ENCODE measurements at regions not wholly inside any gene's neighbourhood (a gene's known extent, or its start where the extent isn't known, plus 50 kb on each side); places are given as distances from the start of the nearest gene placed in this dataset.

DNA sequence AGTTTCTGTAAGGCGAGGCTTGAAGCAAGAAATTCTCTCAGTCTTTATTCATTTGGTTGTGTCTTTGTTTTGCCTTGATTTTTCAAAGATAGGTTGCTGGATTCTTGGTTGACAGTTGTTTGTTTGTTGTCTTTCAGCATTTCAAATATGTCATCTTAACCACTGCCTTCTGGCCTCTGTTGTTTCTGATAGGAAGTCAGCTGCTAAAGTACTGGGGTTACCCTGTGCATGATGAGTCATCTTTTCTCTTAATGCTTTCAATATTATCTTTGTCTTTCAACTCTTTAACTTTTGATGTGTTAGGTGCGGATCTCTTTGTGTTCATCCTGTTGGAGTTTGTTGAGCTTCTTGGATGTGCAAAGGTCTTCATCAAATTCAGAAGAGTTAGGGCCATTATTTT is 1571.3 kb downstream of the MAT2B start:
- Histone ChIP-seq H3K36me3 (ENCODE audit: insufficient read depth, low read length) (no peaks in the 10 kb centered on the region), H3K9ac (ENCODE audit: low read length) (no peak overlapping the region), H3K27me3 (ENCODE audit: insufficient read depth, low read length) (no peaks in the 10 kb centered on the region), H3K9me3 (ENCODE audit: low read length) (no peaks in the 10 kb centered on the region), H3K79me2 (ENCODE audit: insufficient read depth, low read length) (no peaks in the 10 kb centered on the region), H3K27ac (ENCODE audit: low read depth, low read length, poor library complexity, severe bottlenecking) (no peak overlapping the region), H3F3A (ENCODE audit: insufficient read depth, low read length) (no peaks in the 10 kb centered on the region), H3K4me1 (ENCODE audit: insufficient read depth, low read length, severe bottlenecking) (no peaks in the 10 kb centered on the region), H3K4me3 (ENCODE audit: low read depth, low read length, poor library complexity, severe bottlenecking) (no peak overlapping the region), H2AFZ (ENCODE audit: low read length) (no peak overlapping the region), H3K4me2 (ENCODE audit: low read length) (no peak overlapping the region), H3K9me2 (ENCODE audit: low read depth, low read length) (no peaks in the 10 kb centered on the region), H4K20me1 (ENCODE audit: insufficient read depth, low read length) (no peaks in the 10 kb centered on the region)
- TF ChIP-seq, protein P1, sequence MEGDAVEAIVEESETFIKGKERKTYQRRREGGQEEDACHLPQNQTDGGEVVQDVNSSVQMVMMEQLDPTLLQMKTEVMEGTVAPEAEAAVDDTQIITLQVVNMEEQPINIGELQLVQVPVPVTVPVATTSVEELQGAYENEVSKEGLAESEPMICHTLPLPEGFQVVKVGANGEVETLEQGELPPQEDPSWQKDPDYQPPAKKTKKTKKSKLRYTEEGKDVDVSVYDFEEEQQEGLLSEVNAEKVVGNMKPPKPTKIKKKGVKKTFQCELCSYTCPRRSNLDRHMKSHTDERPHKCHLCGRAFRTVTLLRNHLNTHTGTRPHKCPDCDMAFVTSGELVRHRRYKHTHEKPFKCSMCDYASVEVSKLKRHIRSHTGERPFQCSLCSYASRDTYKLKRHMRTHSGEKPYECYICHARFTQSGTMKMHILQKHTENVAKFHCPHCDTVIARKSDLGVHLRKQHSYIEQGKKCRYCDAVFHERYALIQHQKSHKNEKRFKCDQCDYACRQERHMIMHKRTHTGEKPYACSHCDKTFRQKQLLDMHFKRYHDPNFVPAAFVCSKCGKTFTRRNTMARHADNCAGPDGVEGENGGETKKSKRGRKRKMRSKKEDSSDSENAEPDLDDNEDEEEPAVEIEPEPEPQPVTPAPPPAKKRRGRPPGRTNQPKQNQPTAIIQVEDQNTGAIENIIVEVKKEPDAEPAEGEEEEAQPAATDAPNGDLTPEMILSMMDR (IDR thresholded peaks at IDR 0.05; ENCODE audit: low read length), result no peak
- no peak for TF ChIP-seq EZH2 (IDR thresholded peaks at IDR 0.05; ENCODE audit: borderline replicate concordance, low read length)

DNA sequence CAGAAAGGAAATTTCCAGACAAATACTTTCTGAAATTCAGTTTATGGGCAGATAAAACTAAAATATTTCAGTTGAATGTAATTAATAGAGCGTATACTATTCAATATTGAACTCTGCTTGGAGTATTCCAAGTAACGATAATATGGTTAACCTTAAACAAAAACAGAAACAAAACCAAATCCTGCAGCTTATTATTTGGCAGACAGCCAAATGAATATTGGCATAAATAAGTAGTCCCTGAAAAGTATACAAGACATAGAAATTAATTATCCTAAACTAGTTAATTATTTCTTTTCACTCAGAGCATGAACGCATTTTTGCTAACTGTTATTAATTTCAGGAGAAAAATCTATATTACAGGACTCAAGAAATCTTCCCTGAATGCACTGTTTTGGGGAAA is 1574.0 kb downstream of the MAT2B start:
- Histone ChIP-seq H3F3A (ENCODE audit: insufficient read depth, low read length) (no peaks in the 10 kb centered on the region), H3K9me2 (ENCODE audit: low read depth, low read length) (no peaks in the 10 kb centered on the region), H3K9ac (ENCODE audit: low read length) (no peak overlapping the region), H4K20me1 (ENCODE audit: insufficient read depth, low read length) (no peaks in the 10 kb centered on the region), H2AFZ (ENCODE audit: low read length) (no peak overlapping the region), H3K4me2 (ENCODE audit: low read length) (no peak overlapping the region), H3K36me3 (ENCODE audit: insufficient read depth, low read length) (no peaks in the 10 kb centered on the region), H3K9me3 (ENCODE audit: low read length) (no peaks in the 10 kb centered on the region), H3K4me1 (ENCODE audit: insufficient read depth, low read length, severe bottlenecking) (no peaks in the 10 kb centered on the region), H3K4me3 (ENCODE audit: low read depth, low read length, poor library complexity, severe bottlenecking) (no peak overlapping the region), H3K27ac (ENCODE audit: low read depth, low read length, poor library complexity, severe bottlenecking) (no peak overlapping the region), H3K79me2 (ENCODE audit: insufficient read depth, low read length) (no peaks in the 10 kb centered on the region), H3K27me3 (ENCODE audit: insufficient read depth, low read length) (no peaks in the 10 kb centered on the region)
- no peak for TF ChIP-seq EZH2 (IDR thresholded peaks at IDR 0.05; ENCODE audit: borderline replicate concordance, low read length)
- TF ChIP-seq, protein P1 (IDR thresholded peaks at IDR 0.05; ENCODE audit: low read length), result no peak

DNA sequence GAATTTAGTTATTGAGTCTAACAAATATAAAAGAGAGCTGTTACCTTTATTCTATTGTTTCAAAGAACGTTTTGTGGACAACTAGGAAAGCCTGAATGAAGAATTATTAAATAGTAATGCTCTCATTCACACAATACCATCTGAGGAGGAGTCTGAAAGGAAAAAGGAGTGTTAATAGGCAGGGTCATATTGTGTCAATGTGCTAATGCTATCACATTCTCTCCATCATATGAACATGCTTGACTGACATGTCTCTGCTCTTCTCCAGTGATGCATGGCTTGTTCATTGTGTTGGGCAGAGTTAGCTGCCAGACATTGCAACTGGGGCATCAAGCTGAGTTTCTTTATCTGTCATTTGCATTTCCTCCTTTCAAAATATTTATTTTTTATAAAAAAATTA is 1578.0 kb downstream of the MAT2B start:
- Histone ChIP-seq H3F3A (ENCODE audit: insufficient read depth, low read length) (no peaks in the 10 kb centered on the region), H3K9me3 (ENCODE audit: low read length) (no peaks in the 10 kb centered on the region), H3K36me3 (ENCODE audit: insufficient read depth, low read length) (no peaks in the 10 kb centered on the region), H3K79me2 (ENCODE audit: insufficient read depth, low read length) (no peaks in the 10 kb centered on the region), H4K20me1 (ENCODE audit: insufficient read depth, low read length) (no peaks in the 10 kb centered on the region), H3K4me2 (ENCODE audit: low read length) (no peak overlapping the region), H3K9me2 (ENCODE audit: low read depth, low read length) (no peaks in the 10 kb centered on the region), H3K4me1 (ENCODE audit: insufficient read depth, low read length, severe bottlenecking) (no peaks in the 10 kb centered on the region), H3K9ac (ENCODE audit: low read length) (no peak overlapping the region), H3K4me3 (ENCODE audit: low read depth, low read length, poor library complexity, severe bottlenecking) (no peak overlapping the region), H3K27ac (ENCODE audit: low read depth, low read length, poor library complexity, severe bottlenecking) (no peak overlapping the region), H2AFZ (ENCODE audit: low read length) (no peak overlapping the region), H3K27me3 (ENCODE audit: insufficient read depth, low read length) (no peaks in the 10 kb centered on the region)
- TF ChIP-seq, protein P1 (IDR thresholded peaks at IDR 0.05; ENCODE audit: low read length), result no peak
- TF ChIP-seq EZH2 (IDR thresholded peaks at IDR 0.05; ENCODE audit: borderline replicate concordance, low read length), result no peak
